ENCODE measurements at regions not wholly inside any gene's neighbourhood (a gene's known extent, or its start where the extent isn't known, plus 50 kb on each side); places are given as distances from the start of the nearest gene placed in this dataset.
"Not testable (repeated sequence)": the region's sequence is repeated elsewhere in the genome, so short reads cannot be mapped to it uniquely, and the experiment has no call there.

DNA sequence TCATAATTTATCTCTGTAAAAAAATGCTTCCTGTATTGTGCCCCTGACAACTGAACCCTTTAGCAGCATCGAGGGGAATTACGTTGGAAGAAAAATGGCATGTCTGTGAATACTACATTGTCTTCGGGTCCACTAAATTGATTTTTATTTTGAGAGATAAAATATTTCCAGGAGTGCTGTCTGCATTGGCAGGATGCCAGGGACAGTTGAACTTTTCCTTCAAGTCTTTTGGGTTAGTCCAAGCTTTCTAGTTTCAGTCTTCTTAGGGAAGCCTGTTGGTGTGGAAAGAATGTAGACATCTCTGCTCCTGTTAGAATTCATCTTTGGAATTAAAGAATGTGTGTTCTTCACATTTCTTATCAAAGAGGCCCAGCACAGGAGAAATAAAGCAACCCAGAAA is 557.9 kb downstream of the TMEM114 start:
- no peak overlapping the region for H3K4me3 ChIP-seq (ENCODE audit: low read depth, low read length)
- H3K36me3 ChIP-seq (ENCODE audit: control insufficient read depth, insufficient read depth, low read length): no peaks in the 10 kb centered on the region
- no peaks in the 10 kb centered on the region for H3K27me3 ChIP-seq (ENCODE audit: control insufficient read depth, insufficient read depth, low read length)
- no peak for DNase-seq (ENCODE audit: low read depth)
- TF ChIP-seq, protein P1, sequence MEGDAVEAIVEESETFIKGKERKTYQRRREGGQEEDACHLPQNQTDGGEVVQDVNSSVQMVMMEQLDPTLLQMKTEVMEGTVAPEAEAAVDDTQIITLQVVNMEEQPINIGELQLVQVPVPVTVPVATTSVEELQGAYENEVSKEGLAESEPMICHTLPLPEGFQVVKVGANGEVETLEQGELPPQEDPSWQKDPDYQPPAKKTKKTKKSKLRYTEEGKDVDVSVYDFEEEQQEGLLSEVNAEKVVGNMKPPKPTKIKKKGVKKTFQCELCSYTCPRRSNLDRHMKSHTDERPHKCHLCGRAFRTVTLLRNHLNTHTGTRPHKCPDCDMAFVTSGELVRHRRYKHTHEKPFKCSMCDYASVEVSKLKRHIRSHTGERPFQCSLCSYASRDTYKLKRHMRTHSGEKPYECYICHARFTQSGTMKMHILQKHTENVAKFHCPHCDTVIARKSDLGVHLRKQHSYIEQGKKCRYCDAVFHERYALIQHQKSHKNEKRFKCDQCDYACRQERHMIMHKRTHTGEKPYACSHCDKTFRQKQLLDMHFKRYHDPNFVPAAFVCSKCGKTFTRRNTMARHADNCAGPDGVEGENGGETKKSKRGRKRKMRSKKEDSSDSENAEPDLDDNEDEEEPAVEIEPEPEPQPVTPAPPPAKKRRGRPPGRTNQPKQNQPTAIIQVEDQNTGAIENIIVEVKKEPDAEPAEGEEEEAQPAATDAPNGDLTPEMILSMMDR (IDR thresholded peaks at IDR 0.05; ENCODE audit: insufficient read depth, low read length, poor library complexity, severe bottlenecking): no peak

GRCh38 chr16:8030004-8030403 is 560.3 kb downstream of the TMEM114 start:
- H3K27me3 ChIP-seq (ENCODE audit: control insufficient read depth, insufficient read depth, low read length); H3K36me3 ChIP-seq (ENCODE audit: control insufficient read depth, insufficient read depth, low read length); DNase-seq (ENCODE audit: low read depth); H3K4me3 ChIP-seq (ENCODE audit: low read depth, low read length): not testable (repeated sequence)

DNA sequence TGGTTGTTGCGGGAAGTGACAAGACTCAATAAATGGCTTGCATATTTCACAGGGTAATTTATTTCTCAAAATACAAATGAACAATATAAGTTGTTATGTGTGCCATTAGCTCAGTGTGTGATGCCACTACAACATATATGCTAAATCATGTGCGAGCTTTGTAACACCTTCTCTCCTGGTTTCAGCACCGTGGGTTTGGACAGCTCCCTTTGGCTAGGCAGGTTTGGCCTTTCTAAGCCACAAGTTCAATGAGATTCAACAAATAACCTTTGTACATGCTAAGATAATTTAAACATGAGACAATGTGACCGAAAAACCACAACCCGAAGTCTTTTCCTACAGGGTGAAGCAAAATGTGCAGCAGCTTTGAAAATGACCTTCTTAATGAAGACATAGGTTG is 563.9 kb downstream of the TMEM114 start:
- TF ChIP-seq, protein P1 (IDR thresholded peaks at IDR 0.05; ENCODE audit: insufficient read depth, low read length, poor library complexity, severe bottlenecking): no peak
- Histone ChIP-seq H3K4me3 (ENCODE audit: low read depth, low read length) (no peak overlapping the region), H3K36me3 (ENCODE audit: control insufficient read depth, insufficient read depth, low read length) (no peaks in the 10 kb centered on the region), H3K27me3 (ENCODE audit: control insufficient read depth, insufficient read depth, low read length) (no peaks in the 10 kb centered on the region)
- DNase-seq (ENCODE audit: low read depth): no peak

- TF ChIP-seq, protein P1 (IDR thresholded peaks at IDR 0.05; ENCODE audit: insufficient read depth, low read length, poor library complexity, severe bottlenecking): no peak
These were observed 567.0 kb downstream of the TMEM114 start for GRCh38 chr16:8023326-8023725.

GRCh38 chr16:8005096-8005860 is 585.0 kb downstream of the TMEM114 start:
- H3K36me3 ChIP-seq (ENCODE audit: control insufficient read depth, insufficient read depth, low read length): no peaks in the 10 kb centered on the region
- H3K27me3 ChIP-seq (ENCODE audit: control insufficient read depth, insufficient read depth, low read length): no peaks in the 10 kb centered on the region
- TF ChIP-seq, protein P1 (IDR thresholded peaks at IDR 0.05; ENCODE audit: insufficient read depth, low read length, poor library complexity, severe bottlenecking): no peak
- no peak for DNase-seq (ENCODE audit: low read depth)
- no peak overlapping the region for H3K4me3 ChIP-seq (ENCODE audit: low read depth, low read length)

More at GRCh38 chr16:8023326-8023725, 567.0 kb downstream of the TMEM114 start:
- Histone ChIP-seq H3K4me3 (ENCODE audit: low read depth, low read length) (no peak overlapping the region), H3K27me3 (ENCODE audit: control insufficient read depth, insufficient read depth, low read length) (no peaks in the 10 kb centered on the region), H3K36me3 (ENCODE audit: control insufficient read depth, insufficient read depth, low read length) (no peaks in the 10 kb centered on the region)
- no peak for DNase-seq (ENCODE audit: low read depth)

DNA sequence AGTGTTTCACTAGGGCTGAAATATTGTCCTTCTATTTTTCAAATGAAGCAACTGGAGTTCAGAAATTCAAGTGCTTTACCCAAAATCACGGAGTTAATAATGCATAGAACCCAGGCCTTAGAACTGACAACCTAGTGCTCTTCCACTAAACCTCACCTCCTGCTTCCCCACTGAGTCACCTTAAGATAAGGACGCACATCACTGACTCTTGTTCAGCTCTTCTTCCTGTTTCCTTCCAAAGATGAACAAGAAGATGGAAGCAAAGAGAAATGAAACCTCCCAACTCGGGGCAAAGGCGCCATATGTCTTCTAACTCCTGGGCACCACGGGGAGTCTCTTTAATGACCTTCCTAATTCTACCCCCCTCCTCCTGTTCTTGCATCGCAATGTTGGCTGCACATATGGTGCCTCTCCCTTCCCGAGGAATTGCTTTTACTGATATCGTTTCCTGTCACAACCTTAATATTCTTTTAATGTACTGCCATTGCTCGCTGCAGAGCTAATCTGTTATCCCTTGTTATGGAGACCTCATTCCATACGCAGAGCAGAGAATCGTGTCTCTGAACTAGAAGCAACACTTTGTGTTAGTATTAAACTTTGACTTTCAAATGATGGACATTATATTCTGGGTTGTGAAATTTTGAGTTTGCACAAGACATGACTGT is 591.4 kb downstream of the TMEM114 start:
- H3K4me3 ChIP-seq (ENCODE audit: low read depth, low read length): no peak overlapping the region
- H3K27me3 ChIP-seq (ENCODE audit: control insufficient read depth, insufficient read depth, low read length): no peaks in the 10 kb centered on the region
- no peaks in the 10 kb centered on the region for H3K36me3 ChIP-seq (ENCODE audit: control insufficient read depth, insufficient read depth, low read length)
- TF ChIP-seq, protein P1 (IDR thresholded peaks at IDR 0.05; ENCODE audit: insufficient read depth, low read length, poor library complexity, severe bottlenecking): no peak
- no peak for DNase-seq (ENCODE audit: low read depth)
